GM12892 (cell line): ENCODE measurements at regions not wholly inside any gene's neighbourhood (a gene's known extent, or its start where the extent isn't known, plus 50 kb on each side); places are given as distances from the start of the nearest gene placed in this dataset.

ENCODE experiments used
- DNase-seq: peaks from one replicate; pipeline ENCODE4 v3.0.0; 2011; ENCODE audit not compliant: insufficient read length
- FAIRE-seq: peaks from 2 replicates; lab custom pipeline; 2011; peaks lifted over from hg19 to GRCh38; lab: Jason Lieb, UNC
- POLR2A ChIP-seq: IDR thresholded peaks from 2 replicates; pipeline ENCODE4 v1.6.1; 2011; ENCODE audit warnings: low read depth, low read length, control low read depth
- POLR2AphosphoS5 ChIP-seq: IDR thresholded peaks from 2 replicates; pipeline ENCODE4 v1.6.1; 2011; ENCODE audit warnings: low read depth, low read length, control low read depth
- TAF1 ChIP-seq: IDR thresholded peaks from 2 replicates; pipeline ENCODE4 v1.6.1; 2011; ENCODE audit warnings: low read depth, mild to moderate bottlenecking, control low read depth, low read length, borderline replicate concordance

DNA sequence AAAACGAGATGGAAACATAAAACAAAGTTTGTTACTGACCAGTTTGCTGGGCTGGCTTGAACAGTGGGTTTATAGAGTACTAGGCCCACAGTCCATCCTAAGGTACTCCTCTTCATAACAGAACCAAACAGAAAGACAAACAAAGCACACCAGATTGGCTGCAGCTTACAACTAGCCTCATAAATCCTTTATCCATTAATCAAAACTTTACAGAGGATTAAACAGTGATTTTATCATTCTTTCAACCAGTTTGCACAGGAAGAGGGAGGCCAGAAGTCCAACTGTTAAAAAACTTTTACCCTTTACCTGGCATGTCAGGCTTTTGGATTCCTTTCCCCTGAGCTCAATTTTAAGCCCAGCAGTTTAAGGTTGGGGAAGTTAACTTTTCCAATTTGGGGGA, 1467.6 kb downstream of the MAT2B start:
- FAIRE-seq, result no peak
- no peak for TF ChIP-seq POLR2AphosphoS5
- TF ChIP-seq TAF1, result no peak
- TF ChIP-seq POLR2A, result no peak
- no peak for DNase-seq

DNA sequence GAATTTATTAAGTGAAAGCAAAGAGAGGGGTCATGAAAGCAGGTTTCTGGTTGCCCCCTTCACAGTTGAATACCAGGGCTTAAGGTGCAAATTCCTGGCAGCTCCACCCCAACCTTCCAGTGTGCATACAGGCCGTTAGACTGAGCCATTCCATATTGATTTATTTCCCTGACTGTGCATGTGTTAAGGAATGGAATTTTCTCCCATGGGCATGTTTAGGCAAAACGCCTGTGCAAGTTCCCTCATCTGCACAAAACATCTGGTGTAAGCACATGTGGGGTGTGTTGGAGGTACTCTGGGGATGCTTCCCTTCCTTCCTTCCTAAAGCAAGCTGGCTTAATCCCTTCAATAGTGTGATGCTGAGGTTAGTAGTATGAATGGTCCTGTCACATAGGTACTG, 1470.6 kb downstream of the MAT2B start:
- FAIRE-seq, result no peak
- TF ChIP-seq TAF1, result no peak
- TF ChIP-seq POLR2A, result no peak
- TF ChIP-seq POLR2AphosphoS5, result no peak
- no peak for DNase-seq

DNA sequence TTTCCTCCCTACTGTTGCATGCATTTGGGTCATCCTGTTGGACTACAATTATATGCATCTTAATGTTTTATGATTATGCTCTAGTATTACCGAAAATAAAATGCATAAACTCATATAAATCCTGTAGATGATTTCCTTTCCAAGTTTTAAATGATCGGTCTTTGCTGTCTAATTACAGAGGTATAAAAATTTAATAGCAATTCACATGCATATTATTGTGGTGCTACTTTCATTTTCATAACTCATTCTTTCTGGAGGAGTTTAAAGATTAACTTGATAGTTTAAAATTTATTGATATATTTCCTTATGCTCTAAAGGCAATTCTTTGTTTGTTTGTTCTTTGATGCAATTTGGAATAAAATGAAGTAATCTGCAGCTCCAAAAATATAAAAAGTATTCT, 1475.1 kb downstream of the MAT2B start:
- no peak for FAIRE-seq
- DNase-seq, result no peak
- TF ChIP-seq POLR2A, result no peak
- TF ChIP-seq TAF1, result no peak
- no peak for TF ChIP-seq POLR2AphosphoS5

DNA sequence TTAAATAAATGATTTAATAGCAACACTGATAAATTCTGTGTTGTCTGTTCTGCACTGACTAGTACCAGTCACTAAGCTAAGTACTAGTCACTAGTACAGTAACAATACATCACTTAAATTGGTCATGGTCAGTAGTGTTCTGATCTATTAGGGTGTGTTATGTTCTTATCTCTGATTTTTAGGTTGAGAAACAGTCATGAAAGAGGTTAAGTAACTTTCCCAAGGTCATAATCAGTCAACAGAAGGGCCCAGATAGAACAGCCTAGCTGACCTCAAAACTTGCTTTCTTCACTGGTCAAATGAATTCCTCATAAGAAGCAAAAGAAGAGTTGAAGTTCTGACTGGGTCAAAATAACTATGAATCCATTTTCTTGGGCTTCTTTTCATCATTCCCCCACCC, 1492.7 kb downstream of the MAT2B start:
- DNase-seq, result no peak
- TF ChIP-seq TAF1 (no peak), POLR2A (no peak)
- no peak for FAIRE-seq

DNA sequence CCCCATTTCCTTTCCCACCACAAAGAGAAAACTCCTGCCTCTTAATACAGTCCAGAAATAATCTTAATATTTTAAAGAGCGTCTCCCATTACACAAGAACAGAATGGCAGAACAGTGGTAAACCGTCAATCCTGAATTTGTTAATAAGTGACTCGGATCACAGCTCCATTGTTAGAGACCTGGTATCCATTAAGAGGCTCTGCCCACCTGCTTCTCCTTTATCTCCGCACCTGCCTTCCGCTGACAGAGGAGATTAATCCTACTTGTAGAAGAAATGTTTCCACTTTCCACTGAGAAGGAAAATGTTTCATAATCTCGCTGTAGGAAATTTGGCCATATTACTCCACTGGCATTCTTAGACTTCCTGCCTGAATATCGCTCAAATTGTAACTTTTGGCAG, 1493.2 kb downstream of the MAT2B start:
- TF ChIP-seq TAF1, result no peak
- no peak for TF ChIP-seq POLR2AphosphoS5
- TF ChIP-seq POLR2A, result no peak
- no peak for FAIRE-seq
- no peak for DNase-seq

DNA sequence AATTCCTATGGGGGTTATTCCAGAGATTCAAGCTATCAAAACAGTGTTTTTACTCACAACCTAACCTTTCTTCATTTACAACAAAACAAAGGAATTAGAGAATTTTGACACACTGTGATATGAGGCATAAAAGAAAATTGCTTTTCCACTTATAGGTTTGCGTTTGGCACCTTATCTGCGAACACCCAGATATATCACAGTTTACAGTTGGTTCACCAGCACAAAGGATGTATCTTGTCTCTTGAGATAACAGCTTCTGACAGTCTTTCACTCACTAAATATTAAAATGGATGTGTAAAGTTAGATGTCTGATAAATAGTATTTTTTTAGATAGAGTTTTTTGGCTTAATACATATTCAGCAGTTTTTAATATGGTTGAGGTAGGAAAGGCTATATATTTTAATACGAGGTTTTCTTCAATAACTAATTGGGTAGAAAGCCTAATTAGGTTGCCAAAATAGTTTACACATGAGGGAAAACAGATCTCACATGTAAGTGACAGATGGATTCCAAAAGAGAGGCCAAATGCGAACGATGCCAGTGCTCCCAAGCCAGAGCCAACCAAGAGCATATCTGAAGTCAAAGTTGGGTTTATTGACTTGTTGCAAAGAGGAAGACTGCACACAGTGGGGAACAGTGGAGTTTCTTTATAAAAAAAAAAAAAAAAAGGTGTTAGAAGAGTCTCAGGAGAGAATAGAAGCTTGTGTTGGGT, 1495.2 kb downstream of the MAT2B start:
- DNase-seq, result no peak
- FAIRE-seq, result no peak
- TF ChIP-seq POLR2AphosphoS5 (no peak), TAF1 (no peak), POLR2A (no peak)

DNA sequence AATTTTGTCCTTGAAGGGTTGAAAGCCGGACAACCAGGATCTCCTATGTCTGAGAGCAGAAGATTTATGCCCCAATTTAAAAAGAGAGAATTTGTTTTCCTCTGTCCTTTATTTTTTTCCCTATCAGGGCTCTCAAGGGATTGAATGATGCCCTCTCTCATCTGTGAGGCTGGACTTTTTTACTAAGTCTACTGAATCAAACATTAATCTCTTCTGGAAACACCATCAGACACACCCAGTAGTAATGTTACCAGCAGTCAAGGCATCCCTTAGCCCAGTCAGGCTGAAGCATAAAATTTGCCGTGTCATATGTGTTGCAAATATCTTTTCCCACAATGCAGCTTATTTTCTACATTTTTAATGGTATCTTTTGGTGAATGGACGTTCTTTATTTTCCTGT, 1497.9 kb downstream of the MAT2B start:
- no peak for FAIRE-seq
- TF ChIP-seq TAF1 (no peak), POLR2AphosphoS5 (no peak), POLR2A (no peak)

DNA sequence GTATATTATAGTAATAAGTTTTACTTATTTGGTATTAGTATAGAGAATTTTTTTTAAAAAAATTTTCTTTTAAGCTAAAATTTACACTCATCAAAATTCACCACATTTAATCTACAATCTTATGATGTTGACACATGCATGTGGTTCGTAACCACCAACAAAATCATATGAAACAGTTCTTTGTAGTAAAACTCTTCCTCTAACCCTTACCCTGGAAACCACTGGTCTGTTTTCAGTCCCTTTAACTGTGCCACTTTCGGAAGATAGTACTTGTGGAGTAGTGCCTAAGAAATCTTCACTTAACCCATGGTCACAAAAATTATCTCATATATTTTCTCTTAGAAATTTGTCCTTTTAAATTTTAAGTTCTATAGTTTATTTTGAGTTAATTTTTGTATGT, 1498.8 kb downstream of the MAT2B start:
- TF ChIP-seq POLR2AphosphoS5 (no peak), TAF1 (no peak), POLR2A (no peak)
- DNase-seq, result no peak
- no peak for FAIRE-seq

More for the DNA sequence above, 1497.9 kb downstream of the MAT2B start:
- DNase-seq, result no peak

DNA sequence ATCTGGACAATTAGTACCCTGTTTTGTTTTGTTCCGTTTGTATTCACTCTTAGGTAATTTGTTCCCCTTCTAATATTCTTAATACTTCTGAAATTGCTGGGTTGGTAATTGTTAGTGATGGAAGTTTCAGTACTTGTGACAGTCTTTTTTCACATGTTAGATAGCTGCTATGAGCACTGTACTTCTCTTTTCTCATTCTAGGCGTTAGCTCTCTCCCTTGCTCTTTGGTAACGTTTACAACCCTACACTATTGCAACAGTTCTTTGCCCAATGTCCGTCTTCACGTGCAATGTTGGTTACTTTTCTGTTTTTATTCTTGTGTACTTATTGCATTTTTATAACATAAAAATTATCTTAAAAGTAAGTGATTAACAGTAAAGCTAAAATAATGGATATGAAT, 1509.0 kb downstream of the MAT2B start:
- DNase-seq, result no peak
- no peak for FAIRE-seq
- TF ChIP-seq TAF1 (no peak), POLR2A (no peak), POLR2AphosphoS5 (no peak)

DNA sequence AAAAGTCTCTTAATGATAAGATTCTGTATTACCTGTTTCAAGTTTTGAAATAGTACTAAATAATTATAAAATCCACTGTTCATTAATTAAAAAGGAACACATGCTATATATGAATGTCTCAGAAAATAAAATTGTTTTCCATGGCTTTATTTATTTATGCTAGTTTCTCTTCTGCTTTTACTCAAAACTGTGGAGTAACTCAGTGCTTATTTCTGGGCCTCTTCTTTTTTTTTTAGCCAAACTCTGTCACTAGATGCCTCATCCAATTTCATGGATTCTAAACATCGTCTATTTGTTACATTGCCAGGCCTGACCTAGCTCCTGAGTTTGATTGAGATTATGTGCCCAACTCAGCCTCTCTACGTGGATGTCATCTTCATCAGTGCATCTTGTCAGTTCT, 1509.7 kb downstream of the MAT2B start:
- TF ChIP-seq POLR2AphosphoS5 (no peak), TAF1 (no peak), POLR2A (no peak)
- FAIRE-seq, result no peak

DNA sequence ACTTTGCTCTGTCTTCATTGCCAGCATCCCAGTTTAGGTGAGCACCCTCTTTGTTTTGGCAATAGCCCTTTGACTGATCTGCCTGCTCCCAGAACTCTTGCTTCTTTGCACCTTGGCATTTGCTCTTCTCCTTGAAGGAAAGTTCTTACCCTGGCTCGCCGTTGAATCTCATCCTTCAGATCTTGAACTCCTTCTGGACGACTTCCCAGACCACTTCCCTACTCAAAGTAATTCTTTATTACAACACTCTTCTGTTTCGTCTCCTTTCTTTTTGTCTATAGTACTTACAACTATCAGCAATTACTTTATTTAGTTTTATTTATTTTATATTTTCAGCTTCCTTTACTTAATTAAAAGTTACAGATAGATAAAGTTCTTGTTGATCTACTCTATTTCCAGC, 1510.1 kb downstream of the MAT2B start:
- FAIRE-seq, result no peak
- DNase-seq, result no peak

More for the DNA sequence above, 1509.7 kb downstream of the MAT2B start:
- no peak for DNase-seq

DNA sequence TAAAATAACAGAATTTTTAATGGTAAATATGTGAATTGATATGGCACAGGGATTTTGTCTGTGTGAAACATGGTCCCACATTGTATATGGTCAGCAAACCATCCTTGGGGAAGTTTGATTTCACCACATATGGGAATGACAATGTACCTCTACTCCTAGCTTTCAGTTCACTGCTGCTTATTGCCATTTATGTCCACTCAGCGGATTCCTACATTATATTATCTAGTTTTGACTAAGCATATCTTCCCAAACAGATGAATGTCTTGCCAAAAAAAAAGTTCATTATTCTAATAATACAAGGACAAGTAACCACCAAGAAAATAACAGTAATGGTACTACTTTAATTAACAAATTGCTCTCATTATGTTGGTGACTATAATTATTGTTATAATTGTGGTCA, 1521.6 kb downstream of the MAT2B start:
- no peak for TF ChIP-seq TAF1
- no peak for TF ChIP-seq POLR2A
- TF ChIP-seq POLR2AphosphoS5, result no peak
- DNase-seq (no peak), FAIRE-seq (no peak)

More for the DNA sequence above, 1510.1 kb downstream of the MAT2B start:
- TF ChIP-seq POLR2A (no peak), TAF1 (no peak), POLR2AphosphoS5 (no peak)

DNA sequence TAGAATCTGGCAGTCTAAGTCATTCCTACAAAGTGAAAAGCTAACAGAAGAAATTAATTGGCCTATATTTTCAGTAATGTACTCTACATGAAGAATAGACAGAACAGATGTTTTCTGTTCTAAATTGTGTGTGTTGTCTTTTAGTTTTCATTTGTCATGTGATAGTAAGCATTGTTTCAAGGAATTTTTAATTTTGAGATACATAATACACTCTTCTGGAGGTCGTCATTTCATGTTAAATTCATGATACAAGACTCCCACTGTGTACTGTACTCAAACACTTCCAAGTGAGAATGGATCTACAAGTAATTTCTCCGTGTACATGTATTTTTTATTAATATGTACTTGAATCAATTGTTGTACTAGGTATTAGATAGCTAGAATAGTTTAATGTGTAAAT, 1522.9 kb downstream of the MAT2B start:
- DNase-seq (no peak), FAIRE-seq (no peak)
- no peak for TF ChIP-seq POLR2A
- no peak for TF ChIP-seq TAF1
- no peak for TF ChIP-seq POLR2AphosphoS5
